GM21529 (cell line): ENCODE measurements at regions not wholly inside any gene's neighbourhood (a gene's known extent, or its start where the extent isn't known, plus 50 kb on each side); places are given as distances from the start of the nearest gene placed in this dataset.

Experiments
- ATAC-seq: cut with Tn5 transposase; IDR thresholded peaks from one replicate; pipeline ENCODE4 v1.9.1; 2021; ENCODE audit not compliant: unreplicated experiment

DNA sequence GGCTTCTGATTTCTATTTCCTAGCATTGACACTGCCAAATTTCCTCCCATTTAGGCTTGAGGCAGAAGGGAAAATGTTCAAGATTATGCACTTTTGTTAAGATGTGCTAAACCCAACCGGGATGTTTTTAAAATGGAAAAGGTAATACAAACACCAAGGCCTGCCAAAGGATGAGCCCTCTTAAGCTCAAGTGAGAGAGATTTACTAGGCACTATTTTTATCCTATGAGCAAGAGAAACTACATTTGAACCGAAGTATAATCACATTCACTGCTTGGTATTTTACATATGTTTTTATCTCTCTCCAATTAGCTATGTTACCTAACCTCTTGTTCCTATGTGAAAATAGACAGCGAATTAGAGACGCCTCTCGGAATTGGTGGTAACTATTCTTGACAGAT is 295.8 kb downstream of the GABRB3 start:
- no peak for ATAC-seq

DNA sequence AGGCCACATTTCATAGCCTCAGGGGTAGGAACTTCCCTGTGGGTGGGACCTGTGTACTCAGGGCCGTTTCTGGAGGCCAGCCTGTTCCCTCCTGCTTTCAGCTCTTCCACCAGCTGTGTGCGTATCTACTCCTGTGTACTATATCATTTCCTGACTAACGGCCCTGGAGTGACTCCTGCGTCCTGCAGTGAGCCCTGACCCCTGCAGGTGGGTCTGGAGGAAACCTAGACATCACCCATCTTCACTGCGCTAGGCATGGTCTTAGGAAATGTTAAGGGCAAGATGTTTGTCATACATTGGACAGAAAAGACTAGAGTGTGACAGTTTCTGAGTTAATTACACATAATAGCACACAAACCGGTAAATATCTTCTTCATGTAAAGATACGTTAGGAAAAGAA is 297.3 kb downstream of the GABRB3 start:
- no peak for ATAC-seq

DNA sequence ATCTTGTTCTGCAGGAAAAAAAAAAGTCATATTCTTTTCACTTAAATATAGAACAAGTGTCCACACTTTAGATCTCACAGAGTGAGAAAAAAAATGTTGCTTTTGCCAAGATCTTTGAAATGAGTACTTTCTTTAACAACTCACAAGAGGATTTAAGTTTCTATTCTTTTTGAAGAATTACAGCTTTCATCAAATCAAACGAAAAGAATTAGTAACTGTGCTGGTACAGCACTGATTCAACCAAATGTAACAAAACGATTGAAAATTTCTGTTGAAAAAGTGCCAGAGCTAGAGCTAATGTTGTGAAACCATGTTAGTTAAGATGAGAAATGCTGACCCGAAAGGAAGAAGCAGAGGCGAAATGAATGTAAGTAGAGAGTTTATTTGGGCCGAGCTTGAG is 300.2 kb downstream of the GABRB3 start:
- ATAC-seq = no peak

DNA sequence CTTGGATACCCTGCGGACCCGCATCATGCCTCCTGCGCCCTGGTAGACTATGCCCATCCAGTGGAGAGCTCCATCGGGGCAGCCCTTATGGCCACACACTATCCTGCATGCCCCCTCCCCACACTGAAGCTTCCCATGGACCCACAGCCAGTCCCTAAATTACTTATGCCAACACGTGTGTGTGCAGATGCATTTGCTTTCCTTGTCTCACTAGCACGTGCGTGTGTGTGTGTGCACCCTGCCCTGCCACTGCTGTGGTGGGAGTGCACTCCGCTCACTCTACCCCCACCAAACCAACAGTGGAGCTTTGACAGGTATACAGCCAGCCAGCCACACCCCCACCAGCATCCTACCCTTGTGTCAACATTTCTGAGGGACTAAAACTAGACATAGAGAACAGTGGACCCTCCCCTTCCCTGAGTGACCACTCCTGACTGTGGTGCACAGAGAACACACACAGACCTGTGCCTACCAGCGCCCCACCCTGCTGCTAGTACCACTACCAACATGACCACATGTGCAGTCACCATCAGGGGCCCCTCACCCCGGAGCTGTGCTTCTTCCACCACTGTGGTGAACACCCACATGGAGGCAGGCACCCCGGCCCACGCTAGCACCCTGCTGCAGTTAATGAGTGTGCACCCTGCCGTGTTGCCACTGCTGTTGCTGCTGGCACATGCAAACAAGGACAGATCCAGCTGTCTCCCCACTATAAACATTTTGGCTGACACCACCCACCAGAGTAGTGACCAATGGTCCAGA is 310.8 kb downstream of the GABRB3 start:
- no peak for ATAC-seq

DNA sequence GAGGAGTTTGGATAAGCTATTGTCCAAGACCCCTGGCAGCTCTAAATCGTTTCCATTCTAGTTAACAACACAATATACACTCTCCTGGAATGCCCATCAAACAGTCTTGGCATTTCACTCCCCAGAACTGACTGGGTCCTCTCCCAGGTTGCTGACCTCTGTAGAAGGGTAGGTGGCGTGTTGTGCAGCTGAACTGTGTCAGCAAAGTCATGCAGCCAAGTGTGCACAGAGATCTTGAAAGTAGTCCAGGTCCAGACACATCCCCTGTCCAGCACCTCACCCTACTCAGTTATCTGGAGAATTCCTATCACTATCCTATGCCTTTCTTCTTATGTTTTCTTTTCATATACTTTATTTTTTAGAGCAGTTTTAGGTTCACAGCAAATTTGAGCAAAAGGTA is 312.7 kb downstream of the GABRB3 start:
- no peak for ATAC-seq

DNA sequence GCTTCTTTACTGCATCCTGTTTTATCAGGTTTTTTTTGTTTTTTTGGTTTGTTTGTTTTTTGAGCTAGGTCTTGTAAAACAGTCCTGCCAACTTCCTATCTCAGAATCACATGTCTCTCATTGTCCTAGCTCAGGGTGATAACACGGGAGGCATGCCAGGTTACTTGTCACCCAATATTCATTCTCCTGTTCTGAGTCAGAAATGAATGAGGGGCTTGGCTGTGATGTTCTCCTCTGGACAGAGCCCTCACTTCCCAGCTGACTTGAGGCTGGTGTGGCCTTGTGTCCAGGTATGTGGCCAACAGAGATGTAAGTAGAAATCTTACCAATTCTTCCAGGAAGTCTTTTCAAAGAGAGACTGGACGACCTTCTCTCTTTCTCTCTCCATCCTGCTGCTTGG is 317.0 kb downstream of the GABRB3 start:
- ATAC-seq = no peak

DNA sequence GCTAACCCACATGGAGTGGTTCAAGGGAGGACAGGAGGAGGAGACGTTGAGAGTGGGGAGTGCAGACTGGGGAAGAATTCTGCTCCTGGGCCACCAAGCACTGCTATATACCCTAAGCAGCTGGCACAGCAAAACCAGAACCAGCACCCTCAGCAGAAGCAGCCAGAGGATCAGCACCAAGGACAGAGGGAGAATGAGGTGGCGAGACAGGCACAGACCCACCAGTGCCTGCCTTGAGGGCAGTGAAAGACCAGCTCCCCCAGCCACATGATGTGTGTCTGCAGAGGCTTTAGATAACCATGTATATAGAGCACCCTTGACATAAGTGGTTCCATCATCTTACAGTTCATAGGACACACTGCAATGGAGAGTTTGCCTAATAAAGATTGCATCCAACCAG is 319.0 kb downstream of the GABRB3 start:
- no peak for ATAC-seq

DNA sequence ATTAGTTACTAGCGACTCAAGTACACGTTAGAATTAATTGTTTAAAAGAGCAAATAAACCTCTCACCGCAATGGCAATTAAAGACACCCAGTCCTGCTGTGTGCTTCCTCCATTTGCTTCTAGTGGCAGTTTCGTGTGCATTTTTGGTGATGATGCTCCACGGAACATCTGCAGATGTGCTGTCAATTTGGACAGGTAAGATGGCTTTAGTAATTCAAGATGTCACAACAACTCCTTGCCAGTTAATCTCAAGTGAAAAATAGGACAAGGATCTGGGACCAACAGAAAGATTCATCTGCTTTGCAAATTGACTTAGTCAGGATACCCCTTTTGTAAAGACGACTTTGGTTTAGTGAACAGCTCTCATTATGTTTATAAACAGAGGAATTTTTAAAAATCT is 320.9 kb downstream of the GABRB3 start:
- ATAC-seq = no peak

DNA sequence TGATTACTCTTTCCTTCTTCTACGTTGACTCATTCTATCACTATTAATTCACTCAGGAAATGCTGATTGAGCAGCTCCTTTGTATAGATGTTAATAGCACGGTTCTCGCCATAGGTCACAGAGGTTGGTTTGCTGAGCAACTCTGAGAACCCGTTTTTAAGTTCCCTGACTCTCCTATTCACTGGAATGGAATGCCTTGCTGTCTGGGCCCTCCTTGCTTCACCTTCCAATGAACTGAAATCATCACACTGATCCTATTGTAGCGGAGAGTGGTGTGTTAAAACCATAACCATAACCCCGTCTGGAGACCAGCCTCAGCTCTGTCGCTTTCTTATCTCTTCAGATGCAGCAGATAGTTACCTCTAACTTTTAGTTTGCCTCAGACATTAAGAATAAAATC is 323.6 kb downstream of the GABRB3 start:
- ATAC-seq = no peak

DNA sequence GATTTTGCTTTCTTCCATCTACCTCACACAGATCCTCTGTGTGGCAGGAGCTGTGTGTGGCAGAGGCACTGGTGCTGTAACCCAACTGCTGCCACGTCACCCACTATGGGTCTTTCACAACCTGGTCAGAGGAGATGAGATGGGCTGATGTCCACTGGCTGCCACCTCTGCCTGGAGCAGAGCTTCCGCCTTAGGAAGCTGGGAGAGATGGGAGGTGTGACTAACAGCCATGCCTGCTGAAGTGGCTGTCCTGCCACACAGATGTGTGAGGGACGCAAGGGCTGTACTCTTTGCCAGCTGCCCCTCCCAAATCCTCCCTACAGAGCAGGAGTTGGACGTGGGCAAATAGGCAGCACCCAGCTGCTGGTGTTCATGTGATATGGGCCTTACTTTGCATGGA is 329.5 kb downstream of the GABRB3 start:
- no peak for ATAC-seq

DNA sequence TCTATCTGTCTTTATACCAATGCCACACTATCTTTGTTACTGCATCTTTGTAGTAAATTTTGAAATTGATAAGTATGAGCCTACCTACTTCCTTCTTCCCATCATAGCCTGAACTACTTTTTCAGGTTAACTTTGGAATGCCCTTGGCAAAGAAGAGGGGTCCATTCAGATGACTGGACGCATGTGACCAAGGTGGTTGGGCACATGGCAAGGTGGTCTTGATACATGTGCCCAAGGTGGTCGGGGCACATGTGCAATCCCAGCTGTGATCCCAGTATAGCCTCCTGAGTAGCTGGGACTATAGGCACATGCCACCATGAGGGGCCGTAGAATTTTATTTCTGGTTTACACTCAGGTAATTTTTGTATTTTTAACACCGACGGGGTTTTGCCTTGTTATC is 330.2 kb downstream of the GABRB3 start:
- no peak for ATAC-seq

DNA sequence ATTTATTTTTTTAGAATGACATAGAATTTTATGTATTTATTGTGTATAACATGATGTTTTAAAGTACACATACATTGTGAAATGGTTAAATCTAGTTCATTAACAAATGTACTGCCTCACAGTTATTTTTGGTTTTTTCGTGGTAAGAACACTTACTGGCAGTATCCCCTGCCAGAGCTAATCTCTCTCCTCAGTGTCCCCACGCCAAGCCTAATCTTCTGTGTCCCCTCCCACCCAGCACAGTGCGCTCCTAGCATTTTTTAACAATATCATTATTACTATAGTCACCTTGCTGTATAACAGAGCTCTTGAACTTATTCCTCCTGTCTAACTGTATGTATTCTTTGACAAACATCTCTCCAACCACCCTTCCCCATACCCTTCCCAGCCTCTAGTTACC is 333.2 kb downstream of the GABRB3 start:
- no peak for ATAC-seq

DNA sequence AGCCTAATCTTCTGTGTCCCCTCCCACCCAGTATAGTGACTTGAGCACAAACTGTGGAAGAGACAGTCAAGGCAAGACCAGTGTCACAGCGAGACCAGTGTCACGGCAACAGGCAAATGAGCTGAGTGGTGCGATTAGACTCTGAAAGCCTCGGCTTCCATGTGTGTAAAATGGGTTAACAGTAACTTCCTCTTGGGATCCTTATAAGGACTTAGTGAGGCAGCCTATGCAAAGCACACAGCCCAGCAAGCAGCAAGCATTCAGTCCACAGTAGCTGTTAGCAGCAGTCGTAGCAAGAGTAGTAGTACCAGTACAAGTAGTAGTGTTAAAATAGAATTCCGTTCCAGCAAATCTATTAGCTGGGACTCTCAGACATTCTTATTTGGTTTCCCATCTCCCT is 334.1 kb downstream of the GABRB3 start:
- ATAC-seq = no peak

DNA sequence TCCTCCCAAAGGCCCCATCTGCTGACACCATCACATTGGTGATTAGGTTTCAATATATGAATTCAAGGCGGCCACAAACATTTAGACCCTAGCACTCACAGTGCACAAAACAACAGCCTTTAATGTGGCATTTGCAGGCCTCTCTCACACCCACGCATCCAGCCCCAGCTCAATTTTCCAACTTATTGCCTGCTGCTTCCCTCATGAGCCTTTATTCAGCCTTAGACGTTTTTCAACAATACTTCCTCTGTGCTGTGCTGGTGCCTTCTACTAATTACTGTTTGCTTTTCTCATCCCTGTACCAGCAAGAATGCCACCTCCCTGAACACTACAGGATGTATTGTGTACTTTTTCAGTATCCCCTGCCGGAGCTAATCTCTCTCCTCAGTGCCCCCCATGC is 334.6 kb downstream of the GABRB3 start:
- ATAC-seq = no peak

DNA sequence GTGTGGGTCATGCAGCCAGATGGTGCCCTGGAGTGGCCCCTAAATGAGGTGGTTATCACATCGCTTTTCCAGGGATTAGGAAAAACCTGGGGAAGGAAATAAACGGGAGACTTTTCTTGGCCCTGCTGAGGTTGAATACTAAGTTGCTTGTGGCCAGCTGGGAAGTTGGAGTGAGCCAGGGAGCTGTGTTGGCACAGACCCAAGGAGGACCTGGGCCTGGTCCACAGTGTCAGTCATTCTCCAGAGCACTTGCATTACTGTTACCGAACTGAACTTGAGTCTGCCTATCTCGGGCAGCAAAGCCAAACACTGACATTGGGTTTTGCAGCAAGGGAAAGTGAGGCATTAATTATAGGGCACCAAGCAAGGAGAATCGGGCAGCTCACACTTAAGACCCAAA is 339.0 kb downstream of the GABRB3 start:
- ATAC-seq = no peak

DNA sequence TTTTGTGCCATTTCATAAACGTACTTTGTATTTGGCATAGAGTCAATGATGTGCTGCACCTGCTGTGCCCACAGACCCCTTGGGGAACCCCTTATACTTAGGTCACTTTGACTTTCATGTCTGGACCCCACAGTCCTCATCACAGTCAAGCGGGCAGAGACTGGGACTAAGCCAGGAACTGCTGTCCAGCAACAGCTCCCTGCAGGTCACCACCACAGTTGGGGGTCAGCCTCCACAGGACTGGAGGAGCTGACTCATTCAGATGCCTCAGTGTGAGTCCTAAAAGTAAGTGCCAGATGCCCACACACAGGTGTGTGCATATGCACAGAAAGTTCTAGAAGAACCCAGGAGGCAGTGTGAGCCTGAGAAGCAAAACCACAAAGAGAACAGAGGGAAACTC is 339.8 kb downstream of the GABRB3 start:
- ATAC-seq = no peak

DNA sequence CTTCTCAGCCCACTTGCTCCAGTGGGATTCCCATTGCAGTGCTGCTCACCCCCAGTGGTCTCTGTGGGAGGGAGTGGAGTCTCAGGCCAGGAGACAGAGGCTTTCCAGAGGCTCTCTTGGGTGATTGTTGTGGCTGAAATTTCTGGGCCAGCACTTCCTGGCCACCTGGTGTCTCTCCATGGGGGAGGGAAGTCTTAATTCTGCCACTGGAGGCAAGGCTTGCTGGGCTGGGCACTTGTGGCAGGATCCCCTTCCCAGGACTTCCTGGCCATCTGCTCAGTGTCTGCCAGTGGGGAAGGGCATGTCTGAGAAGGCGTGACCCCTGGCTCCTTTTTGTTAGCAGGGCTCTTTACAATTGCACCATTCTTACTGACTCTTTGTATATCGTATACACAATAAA is 351.8 kb downstream of the GABRB3 start:
- ATAC-seq = no peak

DNA sequence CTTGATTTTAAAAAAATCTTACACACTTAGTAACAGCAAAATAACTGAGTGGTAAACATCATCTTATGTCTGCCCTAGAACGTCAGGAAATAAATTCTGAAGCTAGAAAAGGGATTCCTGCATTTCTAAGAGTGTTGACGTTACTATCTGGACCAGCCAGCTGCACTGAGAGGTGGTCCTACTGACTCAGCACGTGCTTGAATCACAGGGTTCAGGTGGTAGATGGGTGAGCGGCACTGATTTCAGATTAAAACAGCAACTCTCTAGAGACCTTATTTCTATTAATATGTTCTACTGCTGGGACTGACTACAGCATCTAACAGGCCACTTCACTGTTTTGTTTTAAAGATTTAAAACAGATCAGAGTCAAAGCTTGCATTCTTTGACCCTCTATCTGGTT is 377.2 kb downstream of the GABRB3 start:
- ATAC-seq = no peak

DNA sequence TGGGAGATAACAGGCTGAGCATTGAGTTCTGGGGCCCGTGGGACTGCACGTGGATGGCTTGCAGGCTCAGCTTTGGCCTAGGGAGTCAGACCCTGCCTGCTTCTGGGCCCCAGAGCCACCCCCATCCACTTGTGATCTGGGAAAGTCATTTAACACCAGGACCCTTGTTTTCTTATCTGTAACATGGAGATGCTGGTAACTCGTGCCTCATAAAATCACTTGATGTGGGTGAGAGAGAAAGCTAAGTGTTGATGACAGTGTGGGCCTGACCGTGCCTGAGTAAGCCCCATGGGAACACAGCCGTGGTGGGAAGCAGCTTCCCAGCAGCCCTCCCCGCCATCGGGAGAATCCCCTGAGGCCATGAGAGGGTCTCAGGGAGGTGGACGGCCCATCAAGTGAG is 378.1 kb downstream of the GABRB3 start:
- ATAC-seq = no peak

DNA sequence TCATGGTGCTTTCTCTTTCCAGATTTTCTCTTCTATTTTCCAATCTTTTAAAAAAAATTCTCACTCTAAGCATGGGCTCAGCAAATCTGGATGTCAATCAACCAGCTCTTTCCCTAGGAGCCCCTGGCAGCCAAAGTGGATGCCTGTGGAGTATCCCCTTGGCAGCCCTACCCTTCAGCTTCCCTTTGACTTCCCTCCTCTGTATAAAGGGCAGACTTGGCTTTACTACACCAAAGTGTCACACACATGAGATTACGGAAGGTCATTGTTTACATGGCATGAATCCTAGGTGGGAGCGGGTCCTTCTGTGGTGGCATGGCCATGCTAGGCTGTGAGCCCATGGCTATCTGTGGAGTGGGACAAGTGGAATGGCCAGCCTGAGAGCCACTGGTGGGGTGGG is 379.9 kb downstream of the GABRB3 start:
- ATAC-seq = no peak

DNA sequence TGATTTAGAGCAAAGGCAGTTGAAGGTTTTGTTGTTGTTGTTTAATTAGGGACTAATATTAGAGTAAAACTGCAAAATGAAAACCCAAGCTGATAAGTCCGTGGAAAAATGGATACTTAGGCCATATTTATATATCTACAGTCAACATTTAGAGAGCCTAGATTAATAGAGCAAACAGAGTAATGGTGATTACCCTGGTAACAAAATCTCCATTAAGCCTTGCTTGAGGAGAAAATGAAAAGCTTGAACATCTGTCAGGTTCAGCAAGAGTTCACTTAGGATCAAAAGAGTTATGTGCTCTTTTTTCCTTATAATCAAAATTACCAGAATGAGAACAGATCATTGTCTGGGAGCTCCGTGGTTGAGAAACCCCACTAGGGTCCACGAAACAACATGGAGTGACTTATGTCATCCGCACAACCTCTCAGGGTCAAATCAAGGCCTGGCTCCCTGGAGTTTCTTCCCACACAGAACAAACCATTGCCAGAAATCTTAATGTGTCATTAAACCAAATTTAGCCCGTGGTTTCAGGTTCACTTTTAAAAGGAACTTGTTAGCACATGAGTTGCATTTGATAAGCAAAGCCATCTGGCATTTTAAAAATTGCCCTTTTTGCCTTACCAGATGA is 381.2 kb downstream of the GABRB3 start:
- ATAC-seq = no peak

DNA sequence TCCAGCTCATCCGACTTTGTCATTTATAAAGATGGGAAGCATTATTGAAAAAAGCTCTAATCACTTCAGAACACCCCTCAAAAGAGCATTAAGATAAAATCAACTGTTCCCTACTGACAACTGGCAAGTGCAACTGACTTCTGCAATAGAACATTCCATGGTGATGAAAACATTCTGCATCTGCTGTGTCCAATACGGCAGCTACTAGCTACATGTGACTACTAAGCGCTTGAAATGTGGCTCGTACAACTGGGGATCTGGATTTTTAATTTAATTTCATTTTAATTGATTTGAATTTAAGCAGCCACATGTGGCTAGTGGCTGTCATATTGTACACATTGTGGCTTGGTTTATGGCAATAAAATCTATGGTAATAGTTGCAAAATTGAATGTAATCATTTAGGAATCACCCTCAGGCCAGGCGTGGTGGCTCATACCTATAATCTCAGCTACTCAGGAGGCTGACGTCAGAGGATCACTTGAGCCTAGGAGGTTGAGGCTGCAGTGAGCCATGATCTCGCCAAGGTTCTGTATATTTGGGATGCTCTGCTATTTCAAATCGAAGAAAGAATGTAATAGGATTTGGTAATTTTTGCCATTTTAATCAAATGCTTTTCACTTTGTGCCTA is 390.3 kb downstream of the GABRB3 start:
- no peak for ATAC-seq

DNA sequence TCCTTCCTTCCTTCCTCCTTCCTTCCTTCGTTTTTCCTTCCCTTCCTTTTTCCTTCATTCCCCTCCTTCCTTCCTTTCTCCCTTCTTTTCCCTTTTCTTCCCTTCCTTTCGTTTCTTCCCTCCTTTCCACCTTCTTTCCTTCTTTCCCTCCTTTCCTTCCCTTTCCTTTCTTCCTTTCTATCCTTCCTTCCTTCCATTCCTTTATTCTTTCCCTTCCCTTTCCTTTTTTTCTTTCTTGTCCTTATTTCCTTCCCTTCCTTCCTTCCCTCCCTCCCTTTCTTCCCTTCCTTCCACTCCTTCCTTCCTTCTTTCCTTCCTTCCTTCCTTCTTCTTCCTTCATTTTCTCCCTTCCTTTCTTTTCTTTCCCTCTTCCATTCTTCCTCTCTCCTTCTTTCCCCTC is 394.6 kb downstream of the GABRB3 start:
- ATAC-seq = no peak
